G401.6 (cell line): ENCODE measurements at regions not wholly inside any gene's neighbourhood (a gene's known extent, or its start where the extent isn't known, plus 50 kb on each side); places are given as distances from the start of the nearest gene placed in this dataset.
"Not testable (repeated sequence)": the region's sequence is repeated elsewhere in the genome, so short reads cannot be mapped to it uniquely, and the experiment has no call there.

ENCODE experiments used
- FAIRE-seq: peaks from 2 replicates; lab custom pipeline; 2012; peaks lifted over from hg19 to GRCh38; lab: Jason Lieb, UNC

GRCh38 chr22:49012712-49013395 is 814.8 kb downstream of the BRD1 start:
- no peak for FAIRE-seq

GRCh38 chr22:49011769-49012648 is 815.7 kb downstream of the BRD1 start:
- no peak for FAIRE-seq

- no peak for FAIRE-seq
Observed at GRCh38 chr22:49011379-49011768, 816.3 kb downstream of the BRD1 start.

GRCh38 chr22:49010901-49011300 is 816.8 kb downstream of the BRD1 start:
- no peak for FAIRE-seq

GRCh38 chr22:49010070-49010863 is 817.4 kb downstream of the BRD1 start:
- FAIRE-seq: no peak

GRCh38 chr22:49009359-49010063 is 818.2 kb downstream of the BRD1 start:
- FAIRE-seq: no peak

GRCh38 chr22:49008682-49009235 is 818.9 kb downstream of the BRD1 start:
- no peak for FAIRE-seq

- FAIRE-seq: no peak
Observed at GRCh38 chr22:49007013-49007653, 820.5 kb downstream of the BRD1 start.

- FAIRE-seq: no peak
Observed at GRCh38 chr22:49006207-49007012, 821.3 kb downstream of the BRD1 start.

- FAIRE-seq: no peak
Observed at GRCh38 chr22:49005557-49005956, 822.1 kb downstream of the BRD1 start.

- FAIRE-seq: no peak
Observed at GRCh38 chr22:49004484-49005399, 822.9 kb downstream of the BRD1 start.

GRCh38 chr22:48997605-48998004 is 830.1 kb downstream of the BRD1 start:
- not testable (repeated sequence) for FAIRE-seq

- FAIRE-seq: no peak
Observed at GRCh38 chr22:48993655-48994054, 834.0 kb downstream of the BRD1 start.

GRCh38 chr22:48984639-48985038 is 843.0 kb downstream of the BRD1 start:
- FAIRE-seq: no peak

- no peak for FAIRE-seq
Observed at GRCh38 chr22:48982321-48982905, 845.3 kb downstream of the BRD1 start.

GRCh38 chr22:48981371-48982061 is 846.2 kb downstream of the BRD1 start:
- no peak for FAIRE-seq

GRCh38 chr22:48980918-48981317 is 846.8 kb downstream of the BRD1 start:
- no peak for FAIRE-seq

- no peak for FAIRE-seq
Observed at GRCh38 chr22:48980409-48980808, 847.3 kb downstream of the BRD1 start.
